ENCODE measurements at regions not wholly inside any gene's neighbourhood (a gene's known extent, or its start where the extent isn't known, plus 50 kb on each side); places are given as distances from the start of the nearest gene placed in this dataset.

- no peaks in the 10 kb centered on the region for H3K36me3 ChIP-seq (ENCODE audit: low read depth)
- H3K9me2 ChIP-seq (ENCODE audit: insufficient read depth): no peaks in the 10 kb centered on the region
- peak overlapping the region; percentile 70 for H3K4me2 ChIP-seq
- H3K27me3 ChIP-seq (ENCODE audit: insufficient read depth, low read depth): no peaks in the 10 kb centered on the region; the same call in 1 of the 2 replicates
- TF ChIP-seq EZH2 (IDR thresholded peaks at IDR 0.05; ENCODE audit: low read depth) (no peak), CTCF (conservative IDR thresholded peaks at IDR 0.05) (no peak)
- H3K4me3 ChIP-seq: no peak overlapping the region
- DNase-seq: peak in 1 of 2 experiments; percentile 93
- CTCF ChIA-PET: interaction anchor here (0.6 kb wide), 1 partner anchor 527 kb away, joined by 4 read pairs; no protein-coding TSS in a partner anchor
- peak overlapping the region; percentile 50 for H3K27ac ChIP-seq
- H4K20me1 ChIP-seq (ENCODE audit: insufficient read depth): no peaks in the 10 kb centered on the region
- no TSS peak for BruUV-seq (replicated peaks)
- peaks cover 20% of the 10 kb centered on the region; the same call in 1 of the 2 replicates for H3F3A ChIP-seq (ENCODE audit: insufficient read depth, low read depth)
- no peaks in the 10 kb centered on the region for H3K9me3 ChIP-seq (ENCODE audit: insufficient read depth, low read depth)
- intact Hi-C loops (cut with micrococcal nuclease; ENCODE audit: unreplicated experiment): no loop called here
- H2AFZ ChIP-seq: no peak overlapping the region
- peaks cover 9% of the 10 kb centered on the region; the same call in 1 of the 2 replicates for H3K79me2 ChIP-seq (ENCODE audit: low read depth)
- H3K4me1 ChIP-seq (replicated peaks; ENCODE audit: insufficient read depth): peaks cover 44% of the 10 kb centered on the region
- POLR2A ChIA-PET (ENCODE audit: unreplicated experiment): interaction anchor here (0.6 kb wide), 2 partner anchors 624 to 805 kb away, joined by 3 read pairs; partner anchors contain the start of gene ATP2C2
Observed at GRCh38 chr16:85173146-85173980, 61.1 kb upstream of the CIBAR2 start.

GRCh38 chr16:85173981-85174751 lies 61.9 kb upstream of the CIBAR2 start:
- Histone ChIP-seq H3F3A (ENCODE audit: insufficient read depth, low read depth) (peaks cover 17% of the 10 kb centered on the region; the same call in 1 of the 2 replicates), H3K27me3 (ENCODE audit: insufficient read depth, low read depth) (no peaks in the 10 kb centered on the region), H3K9me3 (ENCODE audit: insufficient read depth, low read depth) (no peaks in the 10 kb centered on the region), H4K20me1 (ENCODE audit: insufficient read depth) (no peaks in the 10 kb centered on the region), H3K79me2 (ENCODE audit: low read depth) (peaks cover 9% of the 10 kb centered on the region; the same call in 1 of the 2 replicates), H3K4me2 (peak overlapping the region; percentile 70), H2AFZ (peak overlapping the region; percentile 76), H3K4me3 (peak overlapping the region; percentile 12; the same call in 1 of the 2 replicates), H3K9me2 (ENCODE audit: insufficient read depth) (no peaks in the 10 kb centered on the region), H3K36me3 (ENCODE audit: low read depth) (no peaks in the 10 kb centered on the region), H3K4me1 (replicated peaks; ENCODE audit: insufficient read depth) (peaks cover 44% of the 10 kb centered on the region), H3K27ac (peak overlapping the region; percentile 50)
- ChIA-PET CTCF (interaction anchor here (1.3 kb wide), 1 partner anchor 59 kb away, joined by 4 read pairs; no protein-coding TSS in a partner anchor), POLR2A (ENCODE audit: unreplicated experiment) (interaction anchor here (0.6 kb wide), 2 partner anchors 518 to 806 kb away, joined by 3 read pairs; partner anchors contain the start of gene ATP2C2)
- DNase-seq: peak; percentile 51 to 74
- intact Hi-C loops (cut with micrococcal nuclease; ENCODE audit: unreplicated experiment): loop anchor here (2.0 kb wide), 1 partner anchor 59 kb away; no protein-coding TSS in a partner anchor
- BruUV-seq (replicated peaks): no TSS peak
- TF ChIP-seq CTCF (conservative IDR thresholded peaks at IDR 0.05) (no peak), EZH2 (IDR thresholded peaks at IDR 0.05; ENCODE audit: low read depth) (no peak)

All from PC-9 (cell line).